Neural cell (in vitro differentiated cells): ENCODE measurements at regions not wholly inside any gene's neighbourhood (a gene's known extent, or its start where the extent isn't known, plus 50 kb on each side); places are given as distances from the start of the nearest gene placed in this dataset.

Source experiments
- EP300 ChIP-seq: fragments of 450-650 bp; conservative IDR thresholded peaks from 2 replicates; pipeline ENCODE4 v1.6.1; 2014; ENCODE audit warnings: antibody characterized with exemption, mild to moderate bottlenecking, moderate library complexity; ENCODE audit not compliant: poor library complexity, severe bottlenecking
- POLR2AphosphoS5 ChIP-seq: IDR thresholded peaks from 2 replicates; pipeline ENCODE4 v1.6.1; 2012
- TF ChIP-seq, protein P1 (sequence below): fragments of 450-650 bp; IDR thresholded peaks from 2 replicates; pipeline ENCODE4 v1.5.1; 2014; ENCODE audit warnings: antibody characterized with exemption, mild to moderate bottlenecking, moderate library complexity; ENCODE audit not compliant: poor library complexity, severe bottlenecking

DNA sequence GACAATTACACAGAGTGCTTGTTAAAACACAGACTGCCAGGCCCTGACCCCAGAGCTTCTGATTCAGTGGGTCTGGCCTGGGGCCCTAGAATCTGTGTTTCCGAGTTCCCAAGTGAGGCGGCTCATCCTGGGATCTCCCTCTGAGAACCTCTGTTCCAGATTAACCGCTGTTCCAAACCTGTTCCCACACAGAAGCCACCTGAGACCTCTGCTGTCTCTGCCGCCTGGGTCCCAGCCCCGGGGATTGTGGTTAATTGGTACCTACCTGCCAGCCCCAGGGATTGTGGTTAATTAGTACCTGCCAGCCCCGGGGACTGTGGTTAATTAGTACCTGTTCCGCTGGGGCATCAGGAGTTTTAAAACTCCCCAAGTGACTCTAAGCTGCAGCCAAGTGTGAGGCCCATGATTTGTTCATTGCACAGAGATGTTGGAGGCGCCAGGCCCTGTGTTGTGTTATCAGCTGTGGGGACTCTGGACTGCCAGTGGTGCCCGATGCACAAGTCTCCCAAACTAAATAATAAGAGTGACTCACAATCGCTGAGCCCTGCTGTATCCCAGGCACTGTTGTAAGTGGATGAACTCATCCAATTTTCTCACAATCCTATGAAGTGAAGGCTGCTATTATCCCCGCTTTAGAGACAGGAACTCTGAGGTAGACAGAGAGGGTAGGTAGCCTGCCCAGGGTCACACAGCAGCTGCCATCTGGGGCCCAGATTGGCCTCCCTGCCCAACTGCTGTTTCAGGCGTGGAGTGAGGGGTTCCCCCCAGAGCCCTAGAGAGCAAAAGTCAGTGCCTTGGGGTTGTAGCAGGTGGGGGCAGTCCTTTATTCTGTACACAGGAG lies 219.7 kb downstream of the IRF8 start:
- TF ChIP-seq, protein P1, sequence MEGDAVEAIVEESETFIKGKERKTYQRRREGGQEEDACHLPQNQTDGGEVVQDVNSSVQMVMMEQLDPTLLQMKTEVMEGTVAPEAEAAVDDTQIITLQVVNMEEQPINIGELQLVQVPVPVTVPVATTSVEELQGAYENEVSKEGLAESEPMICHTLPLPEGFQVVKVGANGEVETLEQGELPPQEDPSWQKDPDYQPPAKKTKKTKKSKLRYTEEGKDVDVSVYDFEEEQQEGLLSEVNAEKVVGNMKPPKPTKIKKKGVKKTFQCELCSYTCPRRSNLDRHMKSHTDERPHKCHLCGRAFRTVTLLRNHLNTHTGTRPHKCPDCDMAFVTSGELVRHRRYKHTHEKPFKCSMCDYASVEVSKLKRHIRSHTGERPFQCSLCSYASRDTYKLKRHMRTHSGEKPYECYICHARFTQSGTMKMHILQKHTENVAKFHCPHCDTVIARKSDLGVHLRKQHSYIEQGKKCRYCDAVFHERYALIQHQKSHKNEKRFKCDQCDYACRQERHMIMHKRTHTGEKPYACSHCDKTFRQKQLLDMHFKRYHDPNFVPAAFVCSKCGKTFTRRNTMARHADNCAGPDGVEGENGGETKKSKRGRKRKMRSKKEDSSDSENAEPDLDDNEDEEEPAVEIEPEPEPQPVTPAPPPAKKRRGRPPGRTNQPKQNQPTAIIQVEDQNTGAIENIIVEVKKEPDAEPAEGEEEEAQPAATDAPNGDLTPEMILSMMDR = no peak
- TF ChIP-seq POLR2AphosphoS5 (no peak), EP300 (no peak)
